IMR-90 (cell line): ENCODE measurements at regions not wholly inside any gene's neighbourhood (a gene's known extent, or its start where the extent isn't known, plus 50 kb on each side); places are given as distances from the start of the nearest gene placed in this dataset.
A peak's percentile ranks its signal among the peaks of the same experiment; 100 is the strongest.

Experiments used
- ATAC-seq: fragments of 200-7000 bp; cut with Tn5 transposase; 2 replicates; pipeline ENCODE4 v1.9.1; 2020; ENCODE audit warnings: low read depth, mild to moderate bottlenecking, moderate library complexity
- BruUV-seq: library from RNA; stranded (reverse); fragments of 400-500 nt; replicated peaks from 2 replicates; lab custom pipeline; 2021; lab: Mats Ljungman, UMichigan
- CTCF ChIA-PET: fragments of 300-600 bp; formaldehyde crosslinking; extraction: SDS; loops from one replicate; lab custom pipeline; 2021; ENCODE audit warnings: antibody characterized with exemption; lab: Yijun Ruan, JAX
- POLR2A ChIA-PET: fragments of 300-600 bp; sonication (Branson Sonifier 250); formaldehyde crosslinking; loops from one replicate; lab custom pipeline; 2022; ENCODE audit warnings: antibody characterized with exemption; ENCODE audit not compliant: unreplicated experiment; lab: Charles Lee
- DNase-seq: peaks from one replicate; pipeline ENCODE4 v3.0.0; 2013
- H2AFZ ChIP-seq: replicated peaks from 2 replicates; pipeline ENCODE3; 2013; ENCODE audit warnings: low read length, mild to moderate bottlenecking; ENCODE audit not compliant: poor library complexity
- H2AK5ac ChIP-seq: 2 replicates; pipeline ENCODE4 v1.6.1; 2013; ENCODE audit warnings: low read depth, low read length, inconsistent platforms
- H2AK9ac ChIP-seq: replicated peaks from 2 replicates; pipeline ENCODE3; 2013; ENCODE audit warnings: mild to moderate bottlenecking, low read depth, low read length, moderate library complexity; ENCODE audit not compliant: poor library complexity
- H2BK120ac ChIP-seq: 2 replicates; pipeline ENCODE4 v1.6.1; 2013; ENCODE audit warnings: low read depth, low read length, inconsistent platforms
- H2BK15ac ChIP-seq: 3 replicates; pipeline ENCODE4 v1.6.1; 2013; ENCODE audit warnings: low read depth, low read length, inconsistent platforms
- H2BK20ac ChIP-seq: 2 replicates; pipeline ENCODE4 v1.6.1; 2013; ENCODE audit warnings: low read depth, mild to moderate bottlenecking, inconsistent platforms, low read length, moderate library complexity
- H2BK5ac ChIP-seq: 2 replicates; pipeline ENCODE4 v1.6.1; 2013; ENCODE audit warnings: mild to moderate bottlenecking, low read depth, low read length, inconsistent platforms; ENCODE audit not compliant: poor library complexity, severe bottlenecking
- H3K14ac ChIP-seq: replicated peaks from 2 replicates; pipeline ENCODE4 v1.6.1; 2013; ENCODE audit warnings: low read depth, low read length, inconsistent platforms
- H3K18ac ChIP-seq: 2 replicates; pipeline ENCODE4 v1.6.1; 2013; ENCODE audit warnings: low read depth, low read length, control low read depth
- H3K23ac ChIP-seq: 2 replicates; pipeline ENCODE4 v1.6.1; 2013; ENCODE audit warnings: low read depth, low read length, inconsistent platforms
- H3K27ac ChIP-seq: 2 replicates; pipeline ENCODE4 v1.5.1; 2013; ENCODE audit warnings: mild to moderate bottlenecking, control low read depth, low read length; ENCODE audit not compliant: insufficient read depth
- H3K27me3 ChIP-seq: 2 replicates; pipeline ENCODE4 v1.6.1; 2013; ENCODE audit warnings: low read length; ENCODE audit not compliant: control insufficient read depth, insufficient read depth
- H3K36me3 ChIP-seq: 2 replicates; pipeline ENCODE4 v1.6.1; 2013; ENCODE audit warnings: low read length, mixed read lengths; ENCODE audit not compliant: control insufficient read depth, insufficient read depth
- H3K4ac ChIP-seq: 2 replicates; pipeline ENCODE4 v1.6.1; 2013; ENCODE audit warnings: low read depth, low read length, inconsistent platforms
- H3K4me1 ChIP-seq: 2 replicates; pipeline ENCODE4 v1.6.1; 2013; ENCODE audit warnings: low read length, mixed read lengths; ENCODE audit not compliant: control insufficient read depth, insufficient read depth
- H3K4me2 ChIP-seq: 2 replicates; pipeline ENCODE4 v1.6.1; 2013; ENCODE audit warnings: low read depth, mild to moderate bottlenecking, control low read depth, low read length, moderate library complexity
- H3K4me3 ChIP-seq: 2 replicates; pipeline ENCODE4 v1.5.1; 2013; ENCODE audit warnings: low read depth, mild to moderate bottlenecking, control low read depth, low read length, moderate library complexity; ENCODE audit not compliant: insufficient read depth
- H3K56ac ChIP-seq: 2 replicates; pipeline ENCODE4 v1.6.1; 2013; ENCODE audit warnings: low read length, inconsistent platforms; ENCODE audit not compliant: insufficient read depth; ENCODE audit errors: extremely low read depth
- H3K79me1 ChIP-seq, 2 experiments: 2 replicates each; pipeline ENCODE4 v1.6.1; 2013; ENCODE audit warnings: low read length in 2 of 2, inconsistent platforms in 1 of 2, low read depth in 1 of 2
- H3K9ac ChIP-seq: 2 replicates; pipeline ENCODE4 v1.6.1; 2013; ENCODE audit warnings: low read depth, low read length, control low read depth
- H3K9me1 ChIP-seq: 2 replicates; pipeline ENCODE4 v1.6.1; 2013; ENCODE audit warnings: low read length, inconsistent platforms; ENCODE audit not compliant: insufficient read depth
- H3K9me3 ChIP-seq: 2 replicates; pipeline ENCODE4 v1.6.1; 2013; ENCODE audit warnings: low read length; ENCODE audit not compliant: control insufficient read depth, insufficient read depth
- H4K20me1 ChIP-seq: 2 replicates; pipeline ENCODE4 v1.6.1; 2013; ENCODE audit warnings: low read length, inconsistent platforms; ENCODE audit not compliant: insufficient read depth
- H4K5ac ChIP-seq: 2 replicates; pipeline ENCODE4 v1.6.1; 2013; ENCODE audit warnings: mild to moderate bottlenecking, low read depth, low read length, control low read depth
- H4K8ac ChIP-seq, 2 experiments: 2 replicates each; pipeline ENCODE4 v1.6.1; 2013; ENCODE audit warnings: low read depth in 2 of 2, low read length in 2 of 2, control low read depth in 1 of 2, inconsistent platforms in 1 of 2
- H4K91ac ChIP-seq: 2 replicates; pipeline ENCODE4 v1.6.1; 2013; ENCODE audit warnings: low read depth, low read length, inconsistent platforms; ENCODE audit not compliant: insufficient read depth
- MAZ ChIP-seq: IDR thresholded peaks from 2 replicates; pipeline ENCODE4 v1.6.1; 2012; ENCODE audit warnings: low read depth, mild to moderate bottlenecking, low read length, improper control_type of control experiment, moderate library complexity, borderline replicate concordance
- NFE2L2 ChIP-seq: fragments of 150-350 bp; IDR thresholded peaks from 2 replicates; pipeline ENCODE4 v1.6.1; 2016; ENCODE audit warnings: low read depth, mild to moderate bottlenecking, low read length
- WGBS, 2 experiments: methylation state at CpG; one replicate each; pipeline versions ENCODE4 v1.1.5 to v1.1.7; 2013; ENCODE audit warnings: missing lambda C conversion rate in 2 of 2; ENCODE audit not compliant: insufficient read length in 1 of 2; ENCODE audit errors: extremely low coverage in 2 of 2; 5-methylcytosine and 5-hydroxymethylcytosine counted together
- dilution Hi-C: fragments of 300-500 bp; cut with HindIII; formaldehyde crosslinking; loops from one replicate; pipeline ENCODE4 v1.14.3; 2018; ENCODE audit warnings: low sequenced_read_pairs; ENCODE audit not compliant: unreplicated experiment
- in situ Hi-C: fragments of 300-500 bp; cut with MboI; formaldehyde crosslinking; loops from 3 replicates; pipeline ENCODE4 v1.14.3; 2019; ENCODE audit warnings: low sequenced_read_pairs, inconsistent platforms, mixed read lengths
- intact Hi-C: fragments of 100-400 bp; cut with micrococcal nuclease; formaldehyde crosslinking; loops from 2 replicates; pipeline ENCODE4 v1.10.0; 2022

GRCh38 chr15:27686369-27686768 is 412.7 kb downstream of the OCA2 start:
- Histone ChIP-seq H3K4ac (no peak overlapping the region), H3K9me3 (peaks cover 20% of the 10 kb centered on the region), H3K79me1 (no peaks in the 10 kb centered on the region), H3K4me2 (no peak overlapping the region), H3K23ac (no peak overlapping the region), H2AK9ac (no peak overlapping the region), H4K20me1 (no peaks in the 10 kb centered on the region), H2BK120ac (no peak overlapping the region), H4K91ac (no peak overlapping the region), H2BK20ac (no peak overlapping the region), H2BK5ac (no peak overlapping the region), H2BK15ac (no peak overlapping the region), H3K27me3 (no peaks in the 10 kb centered on the region), H3K18ac (no peak overlapping the region), H4K8ac (no peak overlapping the region), H3K9ac (no peak overlapping the region), H3K27ac (no peak overlapping the region), H3K4me3 (no peak overlapping the region), H3K14ac (no peak overlapping the region), H4K5ac (no peak overlapping the region), H3K4me1 (no peaks in the 10 kb centered on the region), H3K56ac (no peak overlapping the region), H3K36me3 (no peaks in the 10 kb centered on the region), H2AK5ac (no peak overlapping the region), H2AFZ (no peak overlapping the region), H3K9me1 (no peaks in the 10 kb centered on the region)
- in situ Hi-C loops, result no loop called here
- DNase-seq (peak; percentile 34), ATAC-seq (no peak)
- intact Hi-C loops, result no loop called here
- WGBS, 2 experiments, result no CpG with 5 or more reads among the region's 3 CpGs
- ChIA-PET CTCF (interaction anchor here (0.5 kb wide), 1 partner anchor 38 kb away, joined by 3 read pairs; no protein-coding TSS in a partner anchor), POLR2A (no interaction called here)
- BruUV-seq, result no TSS peak
- dilution Hi-C loops, result no loop called here
- no peak for TF ChIP-seq NFE2L2
- TF ChIP-seq MAZ, result no peak
